NCI-H1436 (cell line): ENCODE measurements at regions not wholly inside any gene's neighbourhood (a gene's known extent, or its start where the extent isn't known, plus 50 kb on each side); places are given as distances from the start of the nearest gene placed in this dataset.

Experiments
- DNase-seq: peaks from one replicate; lab custom pipeline; 2025; lab: John Stamatoyannopoulos, UW

GRCh38 chr13:95352486-95352885 is 51.2 kb upstream of the ABCC4 start:
- no peak for DNase-seq

- DNase-seq, result no peak
These were observed 52.9 kb upstream of the ABCC4 start for GRCh38 chr13:95354156-95354555.

GRCh38 chr13:95354680-95355487 is 53.6 kb upstream of the ABCC4 start:
- no peak for DNase-seq

- no peak for DNase-seq
These were observed 54.2 kb upstream of the ABCC4 start for GRCh38 chr13:95355494-95355893.

- DNase-seq, result no peak
These were observed 55.7 kb upstream of the ABCC4 start for GRCh38 chr13:95356916-95357315.

GRCh38 chr13:95357875-95358274 is 56.6 kb upstream of the ABCC4 start:
- DNase-seq, result no peak

- DNase-seq, result no peak
These were observed 58.8 kb upstream of the ABCC4 start for GRCh38 chr13:95360052-95360451.

GRCh38 chr13:95360464-95361097 is 59.3 kb upstream of the ABCC4 start:
- no peak for DNase-seq

- DNase-seq, result no peak
These were observed 60.4 kb upstream of the ABCC4 start for GRCh38 chr13:95361686-95362085.

- no peak for DNase-seq
These were observed 61.4 kb upstream of the ABCC4 start for GRCh38 chr13:95362666-95363065.

- no peak for DNase-seq
These were observed 66.1 kb upstream of the ABCC4 start for GRCh38 chr13:95367309-95367843.

GRCh38 chr13:95368998-95369397 is 67.7 kb upstream of the ABCC4 start:
- no peak for DNase-seq

GRCh38 chr13:95375706-95376105 is 74.5 kb upstream of the ABCC4 start:
- no peak for DNase-seq

GRCh38 chr13:95378603-95379002 is 77.4 kb upstream of the ABCC4 start:
- DNase-seq, result no peak

GRCh38 chr13:95380468-95381211 is 79.4 kb upstream of the ABCC4 start:
- DNase-seq, result peak; percentile 73

- DNase-seq, result no peak
These were observed 79.9 kb upstream of the ABCC4 start for GRCh38 chr13:95381212-95381527.

- no peak for DNase-seq
These were observed 81.2 kb upstream of the ABCC4 start for GRCh38 chr13:95382411-95382810.

- DNase-seq, result no peak
These were observed 81.7 kb upstream of the ABCC4 start for GRCh38 chr13:95382916-95383315.

- DNase-seq, result no peak
These were observed 84.1 kb upstream of the ABCC4 start for GRCh38 chr13:95385373-95385772.

- no peak for DNase-seq
These were observed 84.5 kb upstream of the ABCC4 start for GRCh38 chr13:95385798-95386197.

- DNase-seq, result no peak
These were observed 85.1 kb upstream of the ABCC4 start for GRCh38 chr13:95386370-95386769.

GRCh38 chr13:95387733-95388207 is 86.5 kb upstream of the ABCC4 start:
- no peak for DNase-seq
